ENCODE measurements at regions not wholly inside any gene's neighbourhood (a gene's known extent, or its start where the extent isn't known, plus 50 kb on each side); places are given as distances from the start of the nearest gene placed in this dataset.
A peak's percentile ranks its signal among the peaks of the same experiment; 100 is the strongest.

- DNase-seq (ENCODE audit: insufficient read length, low spot score), result no peak
Measured at GRCh38 chr3:190728574-190729246, 133.8 kb downstream of the GMNC start.

GRCh38 chr3:190722181-190722905 lies 140.2 kb downstream of the GMNC start:
- FAIRE-seq (no peak), DNase-seq (ENCODE audit: insufficient read length, low spot score) (no peak)

More at GRCh38 chr3:190728574-190729246, 133.8 kb downstream of the GMNC start:
- FAIRE-seq, result no peak

DNA sequence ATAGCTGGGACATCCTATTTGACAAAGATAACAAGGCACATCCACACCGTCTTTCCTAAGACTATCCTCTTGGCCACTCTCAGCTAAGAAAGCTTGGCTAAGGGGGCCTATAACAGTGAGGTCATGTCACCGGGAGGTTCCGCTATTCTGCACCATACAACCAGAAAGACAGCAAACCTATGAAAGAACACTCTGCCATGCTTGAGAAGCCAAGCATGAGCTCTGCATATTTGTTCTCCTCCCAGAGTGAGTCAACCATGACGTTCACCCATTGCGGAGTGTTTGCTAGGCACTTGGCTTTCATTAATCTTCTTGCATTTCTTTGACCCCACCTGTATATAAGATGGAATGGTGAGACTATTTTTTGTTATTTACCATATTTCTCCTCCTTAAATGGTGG lies 141.2 kb downstream of the GMNC start:
- no peak for DNase-seq (ENCODE audit: insufficient read length, low spot score)
- no peak for FAIRE-seq

GRCh38 chr3:190718671-190719070 lies 143.8 kb downstream of the GMNC start:
- DNase-seq (ENCODE audit: insufficient read length, low spot score) (peak; percentile 31), FAIRE-seq (no peak)

- FAIRE-seq, result no peak
- DNase-seq (ENCODE audit: insufficient read length, low spot score), result no peak
Measured at GRCh38 chr3:190718097-190718496, 144.4 kb downstream of the GMNC start.

DNA sequence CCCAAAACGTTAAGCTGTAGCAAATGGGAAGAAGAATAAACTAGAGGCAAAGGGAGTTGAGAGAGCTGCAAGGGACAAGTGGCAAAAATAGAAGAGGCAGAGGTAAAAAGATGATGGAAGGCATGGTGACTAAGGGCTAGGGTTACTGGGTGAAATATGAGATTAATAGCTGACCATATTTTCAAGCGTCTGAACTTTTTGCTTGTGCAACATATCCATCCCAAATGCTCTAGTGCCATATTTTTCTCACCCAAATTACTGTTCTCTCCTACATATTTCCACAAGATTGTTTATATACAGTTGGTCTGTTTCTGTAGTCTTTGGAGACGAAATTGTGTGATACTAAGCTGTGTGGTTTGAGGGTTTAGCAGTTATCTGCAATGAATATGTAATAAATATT lies 145.5 kb downstream of the GMNC start:
- DNase-seq (ENCODE audit: insufficient read length, low spot score) (no peak), FAIRE-seq (no peak)

DNA sequence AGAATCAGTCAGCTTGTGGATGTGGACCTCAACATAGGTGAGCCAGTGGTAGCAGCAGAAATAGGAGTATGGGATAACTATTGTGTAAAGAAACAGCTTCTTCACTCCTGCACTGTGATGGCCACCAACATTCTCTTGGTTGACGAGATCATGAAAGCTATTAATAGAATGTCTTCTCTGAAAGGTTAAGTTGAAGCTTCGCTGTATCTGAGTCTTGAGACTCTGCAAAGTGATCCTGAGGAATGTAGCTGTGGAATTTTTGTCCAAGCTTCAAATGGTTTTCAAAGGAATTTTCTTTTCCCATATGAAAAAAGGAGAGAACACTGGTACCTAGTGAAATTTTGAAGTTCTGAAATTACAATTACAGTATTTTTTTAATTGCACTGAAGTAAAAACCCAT lies 146.3 kb downstream of the GMNC start:
- FAIRE-seq (no peak), DNase-seq (ENCODE audit: insufficient read length, low spot score) (no peak)

DNA sequence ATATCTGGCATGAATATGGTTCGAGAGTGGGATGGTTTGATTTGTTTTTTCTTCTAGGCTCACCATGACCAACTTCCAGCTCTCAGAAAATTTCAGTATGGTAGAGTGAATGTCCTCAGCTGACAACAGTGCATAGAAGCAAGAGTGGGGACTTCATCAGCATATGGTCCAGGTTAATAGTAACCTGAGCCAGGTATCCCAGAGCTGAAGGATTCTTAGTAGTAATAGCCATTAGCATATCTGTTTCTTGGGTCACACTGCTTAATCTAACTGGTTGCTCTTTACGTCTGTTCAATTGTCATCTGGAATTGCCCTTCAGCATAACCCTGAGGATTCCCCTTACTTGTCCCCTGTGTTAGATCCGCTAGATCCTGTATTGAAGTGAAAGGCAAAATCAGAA lies 151.8 kb downstream of the GMNC start:
- FAIRE-seq (no peak), DNase-seq (ENCODE audit: insufficient read length, low spot score) (no peak)

DNA sequence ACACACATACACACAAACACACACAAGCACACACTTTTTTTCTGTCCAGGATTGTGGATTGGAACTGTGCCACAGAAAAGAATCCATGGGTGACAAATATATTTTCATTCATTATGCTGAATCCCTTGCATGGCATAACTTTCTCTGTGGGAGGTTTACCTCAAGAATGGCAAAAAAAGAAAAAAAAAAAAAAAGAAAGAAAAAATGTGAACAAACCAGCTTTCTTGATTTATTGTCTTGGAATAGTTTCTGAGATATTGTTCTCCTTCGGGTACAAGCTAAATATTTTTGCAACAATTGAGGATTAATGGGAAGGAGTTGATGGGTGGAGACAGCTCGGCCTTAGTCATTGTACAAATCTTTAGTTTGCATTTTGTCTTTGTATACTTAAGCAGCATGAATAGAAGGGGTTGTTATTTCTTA lies 153.1 kb downstream of the GMNC start:
- FAIRE-seq, result no peak

More for the DNA sequence above, 153.1 kb downstream of the GMNC start:
- peak; percentile 2 for DNase-seq (ENCODE audit: insufficient read length, low spot score)
